Naive thymus-derived CD8-positive, alpha-beta T cell (primary cell): ENCODE measurements at regions not wholly inside any gene's neighbourhood (a gene's known extent, or its start where the extent isn't known, plus 50 kb on each side); places are given as distances from the start of the nearest gene placed in this dataset.

Experiments used
- ATAC-seq, 2 donors: fragments of 150-1000 bp; cut with Tn5 transposase in 1 of 2; sonication (Bioruptor Pico), chemical (Tn5 transposase) in 1 of 2; 1 replicate in 1 of 2; 2 replicates in 1 of 2; pipeline ENCODE4 v1.10.0; 2021; ENCODE audit warnings: mild to moderate bottlenecking in 2 of 2, moderate library complexity in 2 of 2
- POLR2A ChIA-PET: fragments of 350-600 bp; sonication (Branson Sonifier 250); formaldehyde crosslinking; loops from one replicate; lab custom pipeline; 2021; ENCODE audit warnings: antibody characterized with exemption; lab: Charles Lee
- DNase-seq, 10 donors: peaks; one replicate each; pipeline versions ENCODE4 v3.0.0 to v3.0.0-alpha.2; 2020 to 2022
- H3K27ac Mint-ChIP-seq, 10 donors: one replicate each; pipeline ENCODE4 v1.8.0; 2020 to 2022; ENCODE audit warnings: mild to moderate bottlenecking in 10 of 10, mixed read lengths in 10 of 10, moderate library complexity in 4 of 10, inconsistent platforms in 1 of 10
- H3K27me3 Mint-ChIP-seq, 5 donors: one replicate each; pipeline ENCODE4 v1.8.0; 2021 to 2022; ENCODE audit warnings: mixed read lengths in 5 of 5
- H3K36me3 Mint-ChIP-seq, 3 donors: one replicate each; pipeline ENCODE4 v1.8.0; 2020 to 2022; ENCODE audit warnings: mixed read lengths in 3 of 3, mild to moderate bottlenecking in 2 of 3, inconsistent platforms in 1 of 3
- H3K4me1 Mint-ChIP-seq, 4 donors: one replicate each; pipeline ENCODE4 v1.8.0; 2021 to 2022; ENCODE audit warnings: mixed read lengths in 4 of 4
- H3K4me3 Mint-ChIP-seq, 10 donors: one replicate each; pipeline ENCODE4 v1.8.0; 2020 to 2022; ENCODE audit warnings: mild to moderate bottlenecking in 10 of 10, mixed read lengths in 10 of 10, moderate library complexity in 6 of 10, inconsistent platforms in 1 of 10
- H3K9me3 Mint-ChIP-seq, 9 donors: one replicate each; pipeline ENCODE4 v1.8.0; 2020 to 2022; ENCODE audit warnings: mixed read lengths in 9 of 9, mild to moderate bottlenecking in 3 of 9, inconsistent platforms in 1 of 9, moderate library complexity in 1 of 9

- Mint-ChIP-seq H3K27me3 (no peaks in the 10 kb centered on the region), H3K9me3 (peaks cover 0 to 4% (median 0%) of the 10 kb centered on the region in 9 donors), H3K27ac (no peak overlapping the region), H3K4me3 (no peak overlapping the region), H3K36me3 (no peaks in the 10 kb centered on the region), H3K4me1 (no peaks in the 10 kb centered on the region)
- POLR2A ChIA-PET, result no interaction called here
- no peak for ATAC-seq
- no peak for DNase-seq
Observed at GRCh38 chr6:164856138-164856537, 453.3 kb downstream of the C6orf118 start.

- Mint-ChIP-seq H3K4me3 (no peak overlapping the region), H3K27ac (no peak overlapping the region), H3K27me3 (no peaks in the 10 kb centered on the region), H3K9me3 (peaks cover 0 to 2% (median 0%) of the 10 kb centered on the region in 9 donors), H3K36me3 (no peaks in the 10 kb centered on the region), H3K4me1 (no peaks in the 10 kb centered on the region)
- ATAC-seq, result no peak
- POLR2A ChIA-PET, result no interaction called here
- no peak for DNase-seq
Observed at GRCh38 chr6:164855281-164855680, 454.1 kb downstream of the C6orf118 start.

- no peak overlapping the region for H3K27ac Mint-ChIP-seq
- POLR2A ChIA-PET, result no interaction called here
- peaks cover 0 to 1% (median 0%) of the 10 kb centered on the region in 5 donors for H3K27me3 Mint-ChIP-seq
- ATAC-seq (no peak), DNase-seq (no peak)
- H3K4me1 Mint-ChIP-seq, result no peaks in the 10 kb centered on the region
- no peak overlapping the region for H3K4me3 Mint-ChIP-seq
- peaks cover 0 to 4% (median 0%) of the 10 kb centered on the region in 9 donors for H3K9me3 Mint-ChIP-seq
- H3K36me3 Mint-ChIP-seq, result no peaks in the 10 kb centered on the region
Observed at GRCh38 chr6:164854526-164854925, 454.9 kb downstream of the C6orf118 start.

GRCh38 chr6:164845773-164846172 lies 463.6 kb downstream of the C6orf118 start:
- no peak for ATAC-seq
- DNase-seq, result no peak
- Mint-ChIP-seq H3K27ac (no peak overlapping the region), H3K4me3 (no peak overlapping the region), H3K36me3 (no peaks in the 10 kb centered on the region), H3K9me3 (peaks cover 0 to 14% (median 1%) of the 10 kb centered on the region in 9 donors), H3K4me1 (no peaks in the 10 kb centered on the region), H3K27me3 (peaks cover 0 to 2% (median 0%) of the 10 kb centered on the region in 5 donors)
- POLR2A ChIA-PET, result no interaction called here

- no peaks in the 10 kb centered on the region for H3K27me3 Mint-ChIP-seq
- POLR2A ChIA-PET, result no interaction called here
- no peaks in the 10 kb centered on the region for H3K4me1 Mint-ChIP-seq
- DNase-seq, result no peak
- no peak overlapping the region for H3K4me3 Mint-ChIP-seq
- H3K9me3 Mint-ChIP-seq, result peaks cover 0 to 6% (median 3%) of the 10 kb centered on the region in 9 donors
- H3K36me3 Mint-ChIP-seq, result no peaks in the 10 kb centered on the region
- no peak overlapping the region for H3K27ac Mint-ChIP-seq
- no peak for ATAC-seq
Observed at GRCh38 chr6:164842085-164842484, 467.3 kb downstream of the C6orf118 start.

- POLR2A ChIA-PET, result no interaction called here
- Mint-ChIP-seq H3K4me1 (no peaks in the 10 kb centered on the region), H3K9me3 (peaks cover 0 to 17% (median 3%) of the 10 kb centered on the region in 9 donors), H3K4me3 (no peak overlapping the region), H3K36me3 (no peaks in the 10 kb centered on the region), H3K27ac (no peak overlapping the region), H3K27me3 (no peaks in the 10 kb centered on the region)
- ATAC-seq (no peak), DNase-seq (no peak)
Observed at GRCh38 chr6:164838068-164838615, 471.3 kb downstream of the C6orf118 start.

GRCh38 chr6:164836486-164836885 lies 472.9 kb downstream of the C6orf118 start:
- Mint-ChIP-seq H3K4me3 (no peak overlapping the region), H3K27me3 (no peaks in the 10 kb centered on the region), H3K9me3 (peaks cover 0 to 17% (median 4%) of the 10 kb centered on the region in 9 donors), H3K27ac (no peak overlapping the region), H3K36me3 (no peaks in the 10 kb centered on the region), H3K4me1 (no peaks in the 10 kb centered on the region)
- DNase-seq (no peak), ATAC-seq (no peak)
- POLR2A ChIA-PET, result no interaction called here

GRCh38 chr6:164832410-164832809 lies 477.0 kb downstream of the C6orf118 start:
- no peak overlapping the region for H3K27ac Mint-ChIP-seq
- POLR2A ChIA-PET, result no interaction called here
- peaks cover 0 to 22% (median 6%) of the 10 kb centered on the region in 9 donors for H3K9me3 Mint-ChIP-seq
- ATAC-seq (no peak), DNase-seq (no peak)
- H3K27me3 Mint-ChIP-seq, result no peaks in the 10 kb centered on the region
- no peak overlapping the region for H3K4me3 Mint-ChIP-seq
- H3K36me3 Mint-ChIP-seq, result no peaks in the 10 kb centered on the region
- H3K4me1 Mint-ChIP-seq, result no peaks in the 10 kb centered on the region

- Mint-ChIP-seq H3K4me1 (no peaks in the 10 kb centered on the region), H3K4me3 (no peak overlapping the region), H3K36me3 (no peaks in the 10 kb centered on the region), H3K27ac (no peak overlapping the region), H3K27me3 (no peaks in the 10 kb centered on the region), H3K9me3 (peaks cover 0 to 11% (median 5%) of the 10 kb centered on the region in 9 donors)
- POLR2A ChIA-PET, result no interaction called here
- ATAC-seq (no peak), DNase-seq (no peak)
Observed at GRCh38 chr6:164827537-164827936, 481.9 kb downstream of the C6orf118 start.

GRCh38 chr6:164826831-164827468 lies 482.5 kb downstream of the C6orf118 start:
- peaks cover 0 to 11% (median 9%) of the 10 kb centered on the region in 9 donors for H3K9me3 Mint-ChIP-seq
- no peak overlapping the region for H3K27ac Mint-ChIP-seq

GRCh38 chr6:164825386-164825785 lies 484.0 kb downstream of the C6orf118 start:
- no peaks in the 10 kb centered on the region for H3K27me3 Mint-ChIP-seq
- POLR2A ChIA-PET, result no interaction called here
- no peaks in the 10 kb centered on the region for H3K4me1 Mint-ChIP-seq
- DNase-seq (no peak), ATAC-seq (no peak)
- H3K27ac Mint-ChIP-seq, result no peak overlapping the region
- H3K4me3 Mint-ChIP-seq, result no peak overlapping the region
- no peaks in the 10 kb centered on the region for H3K36me3 Mint-ChIP-seq
- H3K9me3 Mint-ChIP-seq, result peaks cover 0 to 26% (median 9%) of the 10 kb centered on the region in 9 donors

More at GRCh38 chr6:164826831-164827468, 482.5 kb downstream of the C6orf118 start:
- H3K4me1 Mint-ChIP-seq, result no peaks in the 10 kb centered on the region
- DNase-seq (no peak), ATAC-seq (no peak)
- no peaks in the 10 kb centered on the region for H3K27me3 Mint-ChIP-seq
- POLR2A ChIA-PET, result no interaction called here
- H3K36me3 Mint-ChIP-seq, result no peaks in the 10 kb centered on the region
- no peak overlapping the region for H3K4me3 Mint-ChIP-seq

- Mint-ChIP-seq H3K4me1 (no peaks in the 10 kb centered on the region), H3K9me3 (peaks cover 1 to 36% (median 7%) of the 10 kb centered on the region in 9 donors), H3K27ac (no peak overlapping the region), H3K36me3 (no peaks in the 10 kb centered on the region), H3K4me3 (no peak overlapping the region), H3K27me3 (no peaks in the 10 kb centered on the region)
- ATAC-seq (no peak), DNase-seq (no peak)
- POLR2A ChIA-PET, result no interaction called here
Observed at GRCh38 chr6:164817662-164818061, 491.7 kb downstream of the C6orf118 start.

GRCh38 chr6:164812706-164813105 lies 496.7 kb downstream of the C6orf118 start:
- H3K9me3 Mint-ChIP-seq, result peaks cover 3 to 32% (median 15%) of the 10 kb centered on the region in 9 donors
- POLR2A ChIA-PET, result no interaction called here
- no peaks in the 10 kb centered on the region for H3K27me3 Mint-ChIP-seq
- no peak overlapping the region for H3K27ac Mint-ChIP-seq
- no peaks in the 10 kb centered on the region for H3K4me1 Mint-ChIP-seq
- no peak overlapping the region for H3K4me3 Mint-ChIP-seq
- H3K36me3 Mint-ChIP-seq, result no peaks in the 10 kb centered on the region
- DNase-seq, result no peak
- no peak for ATAC-seq

- DNase-seq, result no peak
- H3K4me3 Mint-ChIP-seq, result no peak overlapping the region
- H3K9me3 Mint-ChIP-seq, result peaks cover 14 to 53% (median 28%) of the 10 kb centered on the region in 9 donors
- H3K36me3 Mint-ChIP-seq, result peaks cover 0 to 16% (median 0%) of the 10 kb centered on the region in 3 donors
- H3K27me3 Mint-ChIP-seq, result no peaks in the 10 kb centered on the region
- H3K27ac Mint-ChIP-seq, result no peak overlapping the region
- ATAC-seq, result no peak
- POLR2A ChIA-PET, result no interaction called here
- H3K4me1 Mint-ChIP-seq, result no peaks in the 10 kb centered on the region
Observed at GRCh38 chr6:164807125-164807524, 502.3 kb downstream of the C6orf118 start.
